GM19438 (cell line): ENCODE measurements at regions not wholly inside any gene's neighbourhood (a gene's known extent, or its start where the extent isn't known, plus 50 kb on each side); places are given as distances from the start of the nearest gene placed in this dataset.

Experiments
- ATAC-seq: cut with Tn5 transposase; IDR thresholded peaks from one replicate; pipeline ENCODE4 v1.9.1; 2021; ENCODE audit warnings: low read depth; ENCODE audit not compliant: unreplicated experiment

- no peak for ATAC-seq
These were observed 151.7 kb downstream of the CBLN1 start for GRCh38 chr16:49129935-49130334.

GRCh38 chr16:49128740-49129139 is 152.9 kb downstream of the CBLN1 start:
- ATAC-seq, result no peak

GRCh38 chr16:49127103-49127502 is 154.5 kb downstream of the CBLN1 start:
- no peak for ATAC-seq

- no peak for ATAC-seq
These were observed 160.0 kb downstream of the CBLN1 start for GRCh38 chr16:49121636-49122035.

- ATAC-seq, result no peak
These were observed 161.0 kb downstream of the CBLN1 start for GRCh38 chr16:49120631-49121030.

- no peak for ATAC-seq
These were observed 164.8 kb downstream of the CBLN1 start for GRCh38 chr16:49116873-49117272.

- no peak for ATAC-seq
These were observed 165.7 kb downstream of the CBLN1 start for GRCh38 chr16:49115956-49116355.

GRCh38 chr16:49112754-49113153 is 168.9 kb downstream of the CBLN1 start:
- ATAC-seq, result no peak

- no peak for ATAC-seq
These were observed 170.3 kb downstream of the CBLN1 start for GRCh38 chr16:49111351-49111750.

- no peak for ATAC-seq
These were observed 173.0 kb downstream of the CBLN1 start for GRCh38 chr16:49108611-49109010.

GRCh38 chr16:49103298-49103697 is 178.3 kb downstream of the CBLN1 start:
- no peak for ATAC-seq

GRCh38 chr16:49101997-49102396 is 179.6 kb downstream of the CBLN1 start:
- no peak for ATAC-seq

- ATAC-seq, result no peak
These were observed 181.3 kb downstream of the CBLN1 start for GRCh38 chr16:49100366-49100765.

GRCh38 chr16:49097964-49098363 is 183.7 kb downstream of the CBLN1 start:
- no peak for ATAC-seq

GRCh38 chr16:49096176-49096945 is 185.3 kb downstream of the CBLN1 start:
- ATAC-seq, result no peak

- no peak for ATAC-seq
These were observed 186.1 kb downstream of the CBLN1 start for GRCh38 chr16:49095539-49095938.

GRCh38 chr16:49094471-49094870 is 187.2 kb downstream of the CBLN1 start:
- ATAC-seq, result no peak

- no peak for ATAC-seq
These were observed 187.7 kb downstream of the CBLN1 start for GRCh38 chr16:49093939-49094338.

- no peak for ATAC-seq
These were observed 188.9 kb downstream of the CBLN1 start for GRCh38 chr16:49092704-49093103.

GRCh38 chr16:49089533-49089932 is 192.1 kb downstream of the CBLN1 start:
- no peak for ATAC-seq

GRCh38 chr16:49089039-49089438 is 192.6 kb downstream of the CBLN1 start:
- no peak for ATAC-seq

GRCh38 chr16:49085686-49086085 is 196.0 kb downstream of the CBLN1 start:
- no peak for ATAC-seq
